HG03469 (cell line): ENCODE measurements at regions not wholly inside any gene's neighbourhood (a gene's known extent, or its start where the extent isn't known, plus 50 kb on each side); places are given as distances from the start of the nearest gene placed in this dataset.

Source experiments
- ATAC-seq: cut with Tn5 transposase; IDR thresholded peaks from one replicate; pipeline ENCODE4 v1.9.1; 2021; ENCODE audit warnings: mild to moderate bottlenecking, moderate library complexity, moderate number of reproducible peaks; ENCODE audit not compliant: unreplicated experiment

DNA sequence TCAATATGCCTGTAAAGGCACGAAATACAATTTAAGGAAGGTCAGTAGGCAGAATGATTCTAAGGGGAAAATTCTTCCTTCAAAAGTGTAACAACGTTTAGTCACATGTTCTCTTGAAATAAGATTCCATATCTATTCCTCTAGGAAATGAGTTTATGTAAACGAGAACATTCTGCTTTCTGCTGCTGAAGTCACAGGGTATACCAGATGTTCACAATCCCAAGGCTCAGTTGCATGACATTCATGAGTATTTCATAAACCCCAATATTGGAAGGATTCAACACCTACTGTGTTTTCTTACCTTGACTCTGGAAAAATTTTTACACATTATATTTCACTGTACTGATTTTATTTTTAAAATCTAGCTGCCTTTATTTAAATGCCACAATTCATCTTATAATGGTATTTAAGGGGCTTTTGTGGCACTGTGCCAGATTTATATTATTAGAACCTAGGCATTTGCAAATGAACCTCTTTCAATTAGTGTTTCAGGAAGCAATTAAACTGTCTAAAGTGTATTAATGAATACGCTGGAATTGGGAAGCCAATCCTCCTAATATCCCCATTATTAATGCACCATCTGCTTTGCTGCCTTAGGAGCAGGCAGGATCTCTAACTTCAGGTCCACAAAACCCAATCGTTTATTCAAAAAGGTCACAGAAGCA lies 542.6 kb upstream of the KLHL29 start:
- no peak for ATAC-seq

DNA sequence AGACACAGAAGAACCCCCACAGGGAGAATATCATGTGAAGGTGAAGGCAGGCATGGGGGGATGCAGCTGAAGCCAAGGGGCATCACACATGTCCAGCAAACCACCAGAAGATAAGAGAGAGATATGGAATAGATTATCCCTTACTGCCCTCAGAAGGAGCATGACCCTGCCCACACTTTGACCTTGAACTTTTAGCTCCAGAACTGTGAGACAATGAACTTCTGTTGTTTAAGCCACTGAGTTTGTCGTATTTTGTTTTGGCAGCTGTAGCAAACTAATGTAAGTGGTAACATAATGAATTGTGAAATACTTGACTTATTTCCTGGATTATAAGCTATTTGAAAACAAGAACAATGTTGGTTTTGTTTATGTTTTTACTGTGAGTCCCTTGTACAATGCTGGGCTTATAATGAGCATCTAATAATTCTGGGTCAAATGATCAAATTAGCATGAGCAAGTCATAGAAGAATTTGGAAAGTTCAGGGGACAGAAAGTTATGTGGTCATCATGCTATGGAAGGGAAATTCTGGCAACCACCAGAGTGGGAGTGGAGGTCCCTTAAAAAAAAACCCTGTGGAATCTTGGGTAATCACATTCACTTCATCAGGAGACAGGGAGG lies 541.0 kb upstream of the KLHL29 start:
- ATAC-seq: no peak

DNA sequence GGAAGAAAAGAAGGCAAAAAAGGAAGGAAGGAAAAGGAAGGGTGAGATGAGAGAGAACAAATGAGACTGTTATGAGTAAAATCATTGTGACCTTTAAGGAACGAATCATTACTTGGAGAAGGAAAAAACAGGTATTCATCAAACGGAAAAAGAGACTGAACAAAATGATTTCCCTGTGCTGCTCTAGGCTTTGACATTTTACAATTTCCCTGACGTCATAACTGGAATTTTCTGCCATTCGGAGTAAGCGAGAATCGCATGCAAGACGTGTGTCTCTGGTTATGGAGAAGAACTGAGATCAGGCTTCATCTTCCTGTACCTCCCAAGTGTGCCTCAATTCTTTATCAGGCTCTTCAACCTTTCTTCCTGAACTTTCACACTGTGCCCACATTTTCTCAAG lies 534.7 kb upstream of the KLHL29 start:
- no peak for ATAC-seq

DNA sequence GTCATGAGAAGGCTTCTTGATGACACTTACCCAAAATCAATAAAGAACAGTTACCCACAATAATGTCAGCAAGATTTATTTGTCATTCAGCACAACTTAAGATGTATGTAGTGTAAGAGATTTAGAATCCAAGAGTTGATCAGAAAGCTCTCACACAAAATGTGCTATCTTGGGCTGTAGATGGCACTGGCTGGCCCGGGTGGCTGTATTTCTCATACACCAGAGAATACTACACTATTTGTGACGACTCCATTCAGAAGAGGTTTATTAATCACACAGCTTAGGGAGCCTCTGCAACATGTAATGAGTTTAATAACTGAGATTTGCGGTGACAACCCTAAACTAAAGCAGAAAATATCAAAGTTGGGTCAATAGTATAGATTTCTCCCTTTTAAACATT lies 530.4 kb upstream of the KLHL29 start:
- ATAC-seq: no peak

DNA sequence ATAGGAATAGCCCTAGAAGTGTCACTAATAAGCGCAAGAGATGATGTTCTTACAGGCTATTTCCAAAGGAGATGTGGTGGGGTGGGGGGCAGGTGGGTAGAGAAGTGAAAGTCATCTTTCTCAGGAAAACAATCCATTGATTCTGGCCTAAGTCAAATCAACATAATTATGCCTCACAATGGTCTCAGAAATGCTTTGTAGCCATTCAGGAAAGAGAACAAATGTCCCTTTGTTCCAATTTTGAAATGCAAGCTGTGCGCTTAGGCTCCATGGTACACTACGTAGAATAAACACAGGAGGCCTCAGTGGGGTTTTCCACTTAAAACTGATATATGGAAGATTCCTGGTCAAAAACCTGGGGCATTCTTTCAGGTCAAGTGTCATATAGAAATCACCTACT lies 529.9 kb upstream of the KLHL29 start:
- ATAC-seq: no peak

DNA sequence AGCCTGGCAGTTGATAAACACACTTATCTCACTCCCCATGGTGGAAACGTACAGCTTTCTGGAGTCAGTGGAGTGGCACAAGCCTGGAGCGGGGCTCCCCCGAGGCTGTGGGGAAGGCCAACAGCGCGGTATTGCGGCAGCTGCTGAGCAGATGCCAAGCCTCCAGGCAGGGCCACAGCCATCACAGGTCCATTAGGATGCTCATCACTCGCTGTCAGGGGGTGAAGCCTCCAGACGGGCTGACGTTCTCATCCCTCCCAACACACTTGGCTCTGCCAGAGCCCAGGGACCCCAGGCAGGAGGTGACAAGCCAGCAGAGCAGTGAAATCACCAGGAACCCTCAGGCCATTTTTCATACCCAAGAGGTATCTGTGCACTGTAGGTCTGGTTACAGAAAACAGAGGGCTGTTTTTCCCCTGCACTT lies 529.2 kb upstream of the KLHL29 start:
- no peak for ATAC-seq

DNA sequence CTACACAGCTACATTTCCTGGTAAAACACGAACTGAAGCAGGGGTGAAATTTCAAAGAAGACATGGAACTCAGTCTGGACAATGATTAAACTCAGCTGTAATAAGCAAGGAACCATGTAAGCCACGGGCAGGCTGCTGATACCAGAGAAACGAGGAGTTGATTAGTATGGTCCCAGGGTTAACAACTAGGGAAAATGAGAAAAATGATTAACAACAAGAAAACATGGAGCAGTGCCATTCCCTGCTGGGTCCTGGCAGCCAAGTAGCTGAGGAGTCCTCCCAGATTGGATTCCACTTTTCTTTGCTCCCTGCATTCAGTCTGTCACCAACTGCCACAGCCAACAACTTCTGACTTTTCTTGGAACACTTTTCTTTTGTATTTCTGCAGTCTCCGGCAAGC lies 517.0 kb upstream of the KLHL29 start:
- no peak for ATAC-seq

DNA sequence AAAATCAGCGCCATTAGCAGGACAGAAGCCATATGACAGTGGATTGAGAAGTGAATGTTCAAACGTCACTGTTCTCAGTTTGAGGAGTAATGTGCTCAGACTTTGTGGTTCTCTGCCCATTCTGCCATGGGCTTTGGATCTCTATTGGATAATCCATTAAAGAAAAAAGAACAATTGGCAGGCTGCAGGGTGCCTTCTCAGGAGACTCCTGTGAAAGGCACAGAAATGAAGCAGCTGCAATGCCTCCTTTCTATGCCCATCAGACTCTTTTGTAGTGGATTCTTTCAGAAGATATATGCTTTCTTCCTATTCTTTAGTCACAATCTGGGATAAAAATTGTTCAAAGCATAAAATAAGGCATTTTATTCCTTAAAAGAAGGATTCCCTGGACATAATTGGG lies 506.9 kb upstream of the KLHL29 start:
- ATAC-seq: no peak

DNA sequence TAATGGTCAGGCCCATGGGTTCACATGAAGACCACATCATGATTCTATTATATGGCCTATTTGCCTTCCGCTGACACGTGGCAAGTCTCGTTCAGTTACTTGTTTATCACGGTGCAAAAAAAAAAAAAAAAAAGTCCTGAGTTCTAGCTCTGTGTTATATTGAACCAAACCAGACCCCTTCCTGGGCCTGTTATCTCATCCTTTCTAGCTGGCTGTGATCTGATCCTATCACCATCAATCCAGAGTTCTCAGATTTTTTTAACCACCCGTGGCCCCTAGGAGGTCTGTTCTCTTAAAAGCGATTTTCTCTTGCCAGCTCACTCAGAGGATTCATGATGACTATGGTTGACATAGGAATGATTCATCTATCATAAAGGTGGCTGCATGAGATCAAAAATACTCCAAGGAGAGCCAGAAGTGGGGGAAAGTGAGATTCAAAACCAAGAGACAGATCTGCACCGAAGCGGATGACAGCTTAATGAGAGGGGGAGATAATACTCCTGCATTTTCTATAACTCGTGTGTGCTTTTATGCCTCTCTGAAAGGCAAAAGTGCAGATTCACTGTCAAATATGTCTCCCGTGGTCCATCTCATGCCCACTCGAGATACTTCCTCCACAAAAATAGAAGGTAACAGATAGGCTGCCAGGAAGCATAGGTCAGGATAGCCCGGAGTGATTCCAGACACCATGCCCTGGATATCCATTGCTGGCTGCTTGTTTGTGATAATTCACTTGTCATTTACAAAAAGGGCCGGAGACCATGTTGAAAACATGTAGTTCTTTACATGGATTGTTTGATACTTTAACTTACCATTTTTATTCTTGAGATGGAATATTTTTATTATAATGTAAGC lies 505.7 kb upstream of the KLHL29 start:
- ATAC-seq: no peak

DNA sequence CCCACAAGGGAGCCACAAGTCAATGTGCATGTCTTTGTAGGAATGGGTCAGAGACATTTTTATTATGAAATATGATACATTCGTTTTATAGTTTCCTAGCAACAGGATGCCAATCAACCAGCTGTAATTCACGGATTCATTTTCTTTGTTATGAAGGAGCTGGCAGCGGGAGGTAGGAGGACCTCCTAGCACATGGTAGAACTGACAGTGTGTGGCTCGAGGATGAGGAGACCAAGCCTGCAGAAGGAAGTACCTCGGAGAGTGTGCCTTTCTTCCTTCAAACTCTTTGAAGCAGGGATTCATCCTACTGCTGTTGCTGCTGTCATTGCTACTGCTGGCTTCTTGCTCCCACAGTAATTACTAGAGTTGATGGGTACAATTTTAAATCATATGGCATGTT lies 504.8 kb upstream of the KLHL29 start:
- ATAC-seq: no peak

DNA sequence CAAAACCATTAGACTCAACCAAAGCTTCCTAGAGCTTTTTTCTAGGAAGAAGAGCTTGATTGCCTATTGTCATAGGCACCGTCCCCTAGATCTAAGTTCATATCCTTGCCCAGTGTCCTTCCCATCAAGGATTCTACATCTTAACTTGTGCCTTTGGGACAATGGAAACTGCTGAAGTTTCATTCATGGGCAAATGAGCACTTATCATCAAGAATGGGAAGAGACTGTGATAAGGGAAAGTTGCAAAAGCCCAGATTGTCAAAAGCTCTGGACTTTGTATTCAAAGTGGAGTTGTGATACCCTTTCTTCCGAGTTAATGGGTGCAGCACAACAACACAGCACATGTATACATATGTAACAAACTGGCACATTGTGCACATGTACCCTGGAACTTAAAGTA lies 503.0 kb upstream of the KLHL29 start:
- ATAC-seq: no peak

DNA sequence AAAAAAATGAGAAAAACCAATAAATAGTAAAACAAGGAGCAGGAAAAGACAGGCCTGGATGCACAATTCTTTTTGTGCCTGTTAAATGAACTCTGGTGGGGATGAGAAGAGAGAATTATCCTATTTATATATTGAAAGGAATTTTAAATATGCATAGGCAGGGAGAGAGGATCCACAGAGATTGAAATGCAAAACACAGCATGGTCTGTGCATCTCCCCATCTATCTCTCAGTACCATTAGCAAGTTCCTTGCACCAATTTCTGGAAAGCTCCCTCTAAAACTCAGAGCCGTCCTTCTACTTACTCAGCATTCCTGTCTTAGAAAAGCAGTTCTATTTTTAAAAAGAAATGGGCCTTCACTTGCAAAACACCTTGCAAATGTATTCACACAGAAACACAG lies 502.3 kb upstream of the KLHL29 start:
- no peak for ATAC-seq

DNA sequence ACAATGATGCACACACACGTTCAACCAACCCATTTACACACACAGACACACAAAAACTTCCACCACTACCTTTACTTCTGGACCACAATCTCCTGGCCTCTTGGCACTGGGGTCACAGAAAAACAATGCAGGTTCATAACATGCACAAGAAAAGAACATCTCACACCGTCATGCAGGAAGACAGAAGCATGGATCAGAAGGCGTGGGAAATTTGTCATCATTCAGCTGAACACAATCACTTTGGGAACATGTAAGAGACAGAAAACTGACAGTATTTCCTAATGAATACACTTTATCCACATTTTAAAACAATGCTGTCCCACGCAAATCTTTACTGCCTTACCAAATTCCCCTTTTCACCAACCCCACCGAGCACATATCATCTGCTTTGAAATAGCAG lies 501.9 kb upstream of the KLHL29 start:
- no peak for ATAC-seq

DNA sequence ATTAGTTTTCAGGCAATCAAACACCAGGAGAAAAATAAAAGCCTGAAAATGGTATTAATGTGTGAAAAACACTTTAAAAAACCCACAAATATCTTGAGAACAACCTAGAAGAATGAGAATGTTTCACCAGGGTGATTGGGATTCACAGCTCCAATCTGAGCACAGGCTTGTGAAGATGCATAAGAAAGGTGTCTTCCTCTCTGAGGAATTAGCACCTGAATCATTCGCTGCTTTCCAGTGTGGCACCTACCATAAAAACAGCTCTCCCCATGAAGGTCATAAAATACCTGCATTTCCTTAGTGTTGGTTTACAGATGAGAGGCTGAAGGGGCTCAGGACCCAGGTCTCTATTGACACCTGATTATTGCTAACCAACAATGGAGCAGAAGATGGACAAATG lies 499.7 kb upstream of the KLHL29 start:
- no peak for ATAC-seq

DNA sequence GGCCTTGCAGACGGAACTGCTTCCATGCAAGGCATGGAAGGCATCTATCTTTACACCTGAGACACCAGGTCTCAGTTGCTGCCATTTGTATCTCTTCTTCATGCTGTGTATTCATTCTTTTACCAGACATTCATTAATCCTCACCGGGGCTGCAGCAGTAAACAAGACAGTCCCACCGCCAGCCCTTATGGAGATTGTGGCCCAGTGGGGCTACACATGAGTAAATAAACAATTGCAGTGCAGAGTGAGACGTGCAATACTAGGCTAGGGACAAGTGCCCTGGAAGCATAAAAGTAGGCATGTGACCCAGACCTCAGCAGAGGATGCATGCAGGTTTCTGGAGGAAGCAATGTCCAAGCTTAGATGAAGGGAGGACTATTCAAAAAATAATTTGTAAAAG lies 497.6 kb upstream of the KLHL29 start:
- ATAC-seq: no peak

DNA sequence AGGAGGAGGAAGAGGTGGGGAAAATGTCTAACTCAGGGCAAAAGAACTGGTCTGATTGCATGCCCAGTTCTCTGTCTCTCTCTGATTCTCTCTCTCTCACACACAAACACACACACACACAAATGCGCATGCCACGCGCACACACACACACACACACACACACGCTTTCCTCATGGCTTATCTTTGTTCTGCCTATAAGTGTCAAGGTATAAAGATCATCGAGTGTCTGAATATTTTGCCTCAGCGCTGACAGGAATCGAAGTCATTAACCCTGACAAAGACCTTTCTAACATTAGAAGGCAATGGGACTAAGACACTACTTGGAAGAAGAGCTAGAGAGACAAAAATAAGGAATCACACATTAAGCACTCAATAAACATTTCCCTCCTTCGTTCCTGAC lies 497.1 kb upstream of the KLHL29 start:
- no peak for ATAC-seq

DNA sequence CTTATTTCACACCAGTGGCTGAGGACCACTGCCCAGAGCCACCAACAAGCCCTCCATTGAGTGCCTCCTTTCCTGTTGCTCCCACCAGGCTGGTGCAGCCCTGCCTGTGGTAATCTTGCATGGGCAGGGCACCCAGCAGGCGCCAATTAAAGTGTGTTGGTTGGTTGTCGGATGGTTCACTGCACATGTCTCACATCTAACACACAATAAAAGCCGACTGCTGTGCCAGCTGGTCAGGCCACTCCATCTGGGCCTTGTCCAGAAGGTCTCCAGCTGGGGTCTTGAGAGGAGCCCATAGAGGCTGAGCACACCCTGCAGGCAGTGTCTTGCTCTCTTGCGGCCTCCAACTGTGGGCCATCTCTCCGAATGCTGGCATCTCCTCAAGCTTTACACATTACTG lies 494.8 kb upstream of the KLHL29 start:
- no peak for ATAC-seq

DNA sequence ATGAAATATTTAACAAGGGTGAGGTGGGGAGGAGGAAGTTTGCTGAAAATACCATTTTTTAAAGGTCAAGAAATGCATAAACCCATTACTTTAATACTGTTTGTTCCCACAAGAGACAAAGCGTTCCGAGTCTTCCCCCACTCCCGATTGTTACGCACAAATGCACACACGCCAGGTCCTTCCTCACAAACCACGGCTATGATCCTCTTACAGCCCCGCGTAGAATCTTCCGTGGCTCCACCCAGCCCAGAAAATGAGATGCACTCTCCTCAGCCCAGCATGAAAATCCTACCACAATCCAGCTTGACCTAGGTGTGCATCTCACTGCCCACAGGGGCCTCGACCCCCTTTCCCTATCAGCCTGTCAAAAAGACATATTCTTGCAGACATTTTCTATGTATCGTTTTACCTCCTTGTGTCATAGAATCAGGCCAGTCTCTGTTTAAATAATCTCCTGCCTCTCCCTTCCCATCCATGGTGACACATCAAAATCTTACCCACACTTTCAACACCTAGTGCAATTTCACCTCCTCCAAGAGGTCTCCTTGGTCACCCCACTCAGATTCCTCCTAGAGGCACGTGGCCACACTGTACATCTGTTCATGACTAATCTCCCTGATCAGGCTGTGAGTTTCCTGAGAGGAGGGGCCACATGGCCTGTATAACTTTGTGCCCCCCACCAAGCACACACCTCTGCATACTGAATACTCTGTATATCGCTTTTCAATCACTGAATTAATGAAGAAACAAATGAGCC lies 491.0 kb upstream of the KLHL29 start:
- ATAC-seq: no peak

DNA sequence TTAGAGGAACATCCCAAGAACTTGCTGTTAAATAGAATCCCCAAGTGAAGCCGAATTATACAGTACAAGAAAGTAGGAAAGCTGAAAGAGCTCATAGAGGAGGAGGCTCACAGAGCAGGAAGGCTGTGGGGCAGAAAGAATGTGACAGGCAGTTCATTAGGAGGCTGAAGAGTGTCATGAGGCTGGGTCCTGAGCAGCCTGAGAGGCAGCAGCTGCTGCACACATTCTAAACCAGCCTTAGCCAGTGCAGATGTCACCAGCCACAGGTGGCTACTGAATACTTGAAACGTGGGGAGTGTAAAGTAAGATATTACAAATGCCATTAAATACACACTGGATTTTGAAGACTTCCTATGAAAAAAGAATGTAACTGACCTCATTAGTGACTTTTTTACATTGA lies 490.2 kb upstream of the KLHL29 start:
- ATAC-seq: no peak

DNA sequence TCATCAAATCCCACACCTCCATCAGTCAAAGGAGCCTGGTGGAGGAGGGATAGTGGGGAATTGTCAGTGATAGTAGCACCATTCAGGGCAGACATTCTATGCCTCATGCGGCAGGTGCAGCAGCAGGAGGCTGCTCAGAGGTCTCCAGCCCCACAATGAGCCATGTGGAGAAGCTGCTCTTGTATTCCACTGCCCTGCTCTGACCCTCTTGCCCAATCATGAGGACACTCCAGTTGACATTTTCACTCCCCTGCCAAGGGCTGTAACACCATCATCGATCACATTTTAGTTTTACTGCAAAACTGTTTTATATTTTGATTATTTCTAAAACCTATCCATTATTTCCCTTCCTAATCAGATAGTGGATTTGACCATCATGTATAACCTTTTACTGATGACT lies 487.6 kb upstream of the KLHL29 start:
- no peak for ATAC-seq

DNA sequence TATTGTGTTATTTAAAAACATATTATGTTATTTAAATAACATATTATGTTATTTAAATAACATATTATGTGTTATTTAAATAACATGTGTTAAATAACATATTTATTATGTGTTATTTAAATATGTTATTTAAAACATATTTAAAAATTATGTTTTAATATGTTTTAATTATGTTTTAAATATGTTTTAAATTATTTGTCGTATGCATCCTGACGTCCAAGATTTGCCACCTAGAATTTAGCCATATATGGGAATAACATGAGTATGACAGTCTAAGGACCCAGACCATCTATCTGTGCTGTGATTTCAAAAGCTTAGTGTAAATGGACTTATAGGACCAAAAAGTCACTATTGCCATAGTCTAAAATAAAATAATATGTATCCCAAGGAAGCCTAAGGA lies 484.3 kb upstream of the KLHL29 start:
- ATAC-seq: no peak
